ENCODE measurements at regions not wholly inside any gene's neighbourhood (a gene's known extent, or its start where the extent isn't known, plus 50 kb on each side); places are given as distances from the start of the nearest gene placed in this dataset.

GRCh38 chr4:6523251-6523650 is 50.8 kb upstream of the PPP2R2C start:
- DNase-seq, result no peak

GRCh38 chr4:6524436-6524835 is 50.6 kb upstream of the MAN2B2 start:
- peak; percentile 19 for DNase-seq
